ENCODE measurements at regions not wholly inside any gene's neighbourhood (a gene's known extent, or its start where the extent isn't known, plus 50 kb on each side); places are given as distances from the start of the nearest gene placed in this dataset.
"Not testable (repeated sequence)": the region's sequence is repeated elsewhere in the genome, so short reads cannot be mapped to it uniquely, and the experiment has no call there.

- H3K4me3 ChIP-seq (ENCODE audit: low read length): no peak overlapping the region
- no peak for TF ChIP-seq ZNF274 (IDR thresholded peaks at IDR 0.05; ENCODE audit: low read depth, low read length)
Observed at GRCh38 chr12:91278126-91278525, 95.5 kb upstream of the DCN start.

- no peak for TF ChIP-seq ZNF274 (IDR thresholded peaks at IDR 0.05; ENCODE audit: low read depth, low read length)
Observed at GRCh38 chr12:91276509-91276908, 93.9 kb upstream of the DCN start.

GRCh38 chr12:91275321-91275720, 92.7 kb upstream of the DCN start:
- no peak for TF ChIP-seq ZNF274 (IDR thresholded peaks at IDR 0.05; ENCODE audit: low read depth, low read length)
- H3K4me3 ChIP-seq (ENCODE audit: low read length): no peak overlapping the region

More at GRCh38 chr12:91276509-91276908, 93.9 kb upstream of the DCN start:
- no peak overlapping the region for H3K4me3 ChIP-seq (ENCODE audit: low read length)

- H3K4me3 ChIP-seq (ENCODE audit: low read length): no peak overlapping the region
- TF ChIP-seq ZNF274 (IDR thresholded peaks at IDR 0.05; ENCODE audit: low read depth, low read length): no peak
Observed at GRCh38 chr12:91274916-91275315, 92.3 kb upstream of the DCN start.

- TF ChIP-seq ZNF274 (IDR thresholded peaks at IDR 0.05; ENCODE audit: low read depth, low read length): no peak
- H3K4me3 ChIP-seq (ENCODE audit: low read length): no peak overlapping the region
Observed at GRCh38 chr12:91273560-91273959, 90.9 kb upstream of the DCN start.

- H3K4me3 ChIP-seq (ENCODE audit: low read length): no peak overlapping the region
- TF ChIP-seq ZNF274 (IDR thresholded peaks at IDR 0.05; ENCODE audit: low read depth, low read length): no peak
Observed at GRCh38 chr12:91272461-91273063, 89.9 kb upstream of the DCN start.

- no peak for TF ChIP-seq ZNF274 (IDR thresholded peaks at IDR 0.05; ENCODE audit: low read depth, low read length)
- no peak overlapping the region for H3K4me3 ChIP-seq (ENCODE audit: low read length)
Observed at GRCh38 chr12:91271185-91271584, 88.6 kb upstream of the DCN start.

GRCh38 chr12:91267039-91267438, 84.4 kb upstream of the DCN start:
- TF ChIP-seq ZNF274 (IDR thresholded peaks at IDR 0.05; ENCODE audit: low read depth, low read length): no peak

GRCh38 chr12:91264178-91264577, 81.6 kb upstream of the DCN start:
- H3K4me3 ChIP-seq (ENCODE audit: low read length): no peak overlapping the region
- TF ChIP-seq ZNF274 (IDR thresholded peaks at IDR 0.05; ENCODE audit: low read depth, low read length): no peak

More at GRCh38 chr12:91267039-91267438, 84.4 kb upstream of the DCN start:
- no peak overlapping the region for H3K4me3 ChIP-seq (ENCODE audit: low read length)

GRCh38 chr12:91261820-91262676, 79.4 kb upstream of the DCN start:
- no peak for TF ChIP-seq ZNF274 (IDR thresholded peaks at IDR 0.05; ENCODE audit: low read depth, low read length)
- no peak overlapping the region for H3K4me3 ChIP-seq (ENCODE audit: low read length)

GRCh38 chr12:91256411-91256810, 73.8 kb upstream of the DCN start:
- no peak for TF ChIP-seq ZNF274 (IDR thresholded peaks at IDR 0.05; ENCODE audit: low read depth, low read length)
- H3K4me3 ChIP-seq (ENCODE audit: low read length): no peak overlapping the region

- TF ChIP-seq ZNF274 (IDR thresholded peaks at IDR 0.05; ENCODE audit: low read depth, low read length): no peak
- H3K4me3 ChIP-seq (ENCODE audit: low read length): no peak overlapping the region
Observed at GRCh38 chr12:91252341-91252740, 69.7 kb upstream of the DCN start.

GRCh38 chr12:91250273-91250665, 67.7 kb upstream of the DCN start:
- no peak for TF ChIP-seq ZNF274 (IDR thresholded peaks at IDR 0.05; ENCODE audit: low read depth, low read length)
- no peak overlapping the region for H3K4me3 ChIP-seq (ENCODE audit: low read length)

GRCh38 chr12:91249518-91250272, 67.1 kb upstream of the DCN start:
- no peak for TF ChIP-seq ZNF274 (IDR thresholded peaks at IDR 0.05; ENCODE audit: low read depth, low read length)
- H3K4me3 ChIP-seq (ENCODE audit: low read length): no peak overlapping the region

- TF ChIP-seq ZNF274 (IDR thresholded peaks at IDR 0.05; ENCODE audit: low read depth, low read length): no peak
- no peak overlapping the region for H3K4me3 ChIP-seq (ENCODE audit: low read length)
Observed at GRCh38 chr12:91249054-91249453, 66.4 kb upstream of the DCN start.

GRCh38 chr12:91243177-91243576, 60.6 kb upstream of the DCN start:
- H3K4me3 ChIP-seq (ENCODE audit: low read length): not testable (repeated sequence)
